AG09319 (cell line): ENCODE measurements at regions not wholly inside any gene's neighbourhood (a gene's known extent, or its start where the extent isn't known, plus 50 kb on each side); places are given as distances from the start of the nearest gene placed in this dataset.

Source experiments
- DNase-seq: peaks from one replicate; pipeline ENCODE4 v3.0.0-alpha.2; 2010; ENCODE audit warnings: low read depth; ENCODE audit errors: extremely low read depth
- CTCF ChIP-seq: IDR thresholded peaks from 2 replicates; pipeline ENCODE4 v1.5.1; 2011; ENCODE audit warnings: low read depth, mild to moderate bottlenecking, inconsistent platforms, low read length, moderate library complexity

GRCh38 chrX:42260854-42261253, 337.5 kb upstream of the CASK start:
- DNase-seq, result no peak
- no peak for TF ChIP-seq CTCF

DNA sequence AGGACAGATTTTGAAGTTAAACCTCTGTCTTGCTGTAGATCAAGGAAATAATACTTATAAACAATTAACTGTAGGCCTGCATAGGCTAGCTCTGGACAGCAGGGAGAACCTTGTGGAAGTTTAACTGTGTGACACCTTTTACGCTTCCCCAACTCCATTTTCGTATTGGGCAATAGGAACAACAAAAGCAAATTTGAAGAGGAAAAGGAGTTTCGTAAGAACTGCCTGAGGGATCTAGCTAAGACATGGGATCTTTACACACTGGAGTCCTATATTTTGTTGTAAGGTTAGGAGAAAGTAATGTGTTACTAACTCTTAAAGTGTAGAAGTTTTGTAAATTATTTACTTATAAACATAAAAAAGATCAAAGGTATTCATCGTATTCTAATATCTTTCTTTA, 324.9 kb upstream of the CASK start:
- no peak for TF ChIP-seq CTCF
- DNase-seq, result no peak

- no peak for TF ChIP-seq CTCF
- no peak for DNase-seq
Observed at GRCh38 chrX:42247241-42247640, 323.9 kb upstream of the CASK start.

- no peak for DNase-seq
Observed at GRCh38 chrX:42246814-42247213, 323.5 kb upstream of the CASK start.

DNA sequence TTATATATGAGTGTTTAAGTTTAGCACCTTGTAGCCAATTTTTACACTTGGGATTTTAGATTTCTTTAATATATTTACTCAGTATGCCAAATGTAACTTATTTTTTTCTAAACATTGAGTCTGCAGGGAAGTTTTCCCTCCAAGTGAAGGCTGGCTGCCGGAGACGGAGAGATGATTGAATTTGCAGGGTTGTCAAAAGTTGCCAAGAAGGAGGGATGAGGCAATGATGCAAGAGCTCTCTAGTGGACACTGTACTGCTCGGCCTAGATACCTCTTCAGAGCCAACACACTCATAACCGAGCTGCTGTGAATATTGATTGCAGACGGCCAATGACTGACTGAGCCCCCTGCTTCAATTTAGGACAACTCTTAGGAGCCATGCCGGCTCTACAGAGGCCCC, 318.6 kb upstream of the CASK start:
- no peak for TF ChIP-seq CTCF
- DNase-seq, result no peak

More at GRCh38 chrX:42246814-42247213, 323.5 kb upstream of the CASK start:
- TF ChIP-seq CTCF, result no peak

GRCh38 chrX:42241421-42241820, 318.1 kb upstream of the CASK start:
- no peak for DNase-seq
- TF ChIP-seq CTCF, result no peak

DNA sequence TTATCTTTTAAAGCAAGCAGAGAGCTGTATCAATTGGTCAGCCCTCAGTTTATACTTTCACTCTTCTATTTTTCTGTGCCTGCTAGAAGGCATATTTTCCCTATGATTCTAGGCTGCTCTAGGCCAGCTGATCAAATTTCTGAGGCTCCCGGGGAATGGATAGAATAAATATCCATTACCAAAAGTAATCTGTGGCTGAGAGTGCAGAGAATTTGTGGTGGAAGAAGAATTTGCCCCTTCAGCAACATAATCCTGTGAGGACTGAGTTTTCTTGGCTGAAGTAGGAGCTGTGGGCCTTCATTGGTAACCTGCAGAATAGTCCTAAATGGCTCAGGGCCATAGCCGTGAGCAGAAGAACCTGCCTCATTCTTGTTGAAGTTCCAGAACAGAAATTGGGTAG, 314.6 kb upstream of the CASK start:
- TF ChIP-seq CTCF, result no peak
- no peak for DNase-seq

GRCh38 chrX:42229533-42229932, 306.2 kb upstream of the CASK start:
- DNase-seq, result no peak
- no peak for TF ChIP-seq CTCF
